ENCODE measurements at regions not wholly inside any gene's neighbourhood (a gene's known extent, or its start where the extent isn't known, plus 50 kb on each side); places are given as distances from the start of the nearest gene placed in this dataset.

DNA sequence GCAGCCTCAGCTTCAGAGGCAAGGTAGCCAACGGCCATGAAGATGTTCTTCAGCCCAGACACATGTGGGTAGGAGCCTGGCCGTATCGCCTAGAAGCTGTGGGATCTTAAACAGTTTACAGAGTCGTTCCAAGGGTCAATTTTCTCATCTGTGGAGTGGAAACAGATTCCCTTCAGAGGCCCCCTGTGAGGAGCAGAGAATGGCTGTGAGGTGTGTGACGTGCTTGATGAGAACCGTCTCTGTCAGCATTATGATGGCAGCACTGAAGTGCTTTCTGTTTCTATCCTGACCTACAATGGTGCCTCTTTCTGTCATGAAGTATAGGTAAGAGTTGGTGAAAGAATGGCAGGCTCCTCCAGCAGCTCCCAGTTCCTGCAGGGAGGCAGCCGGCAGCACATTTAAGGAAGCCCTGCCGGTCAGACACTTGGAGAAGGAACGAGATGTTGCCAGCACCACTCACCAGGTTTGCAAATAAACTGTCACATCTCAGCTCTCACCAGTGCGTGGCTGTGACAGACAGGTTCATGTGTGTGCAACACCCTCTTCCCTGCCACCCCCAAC, 277.3 kb downstream of the FOXO1 start:
- no peak for TF ChIP-seq POLR2A (IDR thresholded peaks at IDR 0.05)
- TF ChIP-seq, protein P1, sequence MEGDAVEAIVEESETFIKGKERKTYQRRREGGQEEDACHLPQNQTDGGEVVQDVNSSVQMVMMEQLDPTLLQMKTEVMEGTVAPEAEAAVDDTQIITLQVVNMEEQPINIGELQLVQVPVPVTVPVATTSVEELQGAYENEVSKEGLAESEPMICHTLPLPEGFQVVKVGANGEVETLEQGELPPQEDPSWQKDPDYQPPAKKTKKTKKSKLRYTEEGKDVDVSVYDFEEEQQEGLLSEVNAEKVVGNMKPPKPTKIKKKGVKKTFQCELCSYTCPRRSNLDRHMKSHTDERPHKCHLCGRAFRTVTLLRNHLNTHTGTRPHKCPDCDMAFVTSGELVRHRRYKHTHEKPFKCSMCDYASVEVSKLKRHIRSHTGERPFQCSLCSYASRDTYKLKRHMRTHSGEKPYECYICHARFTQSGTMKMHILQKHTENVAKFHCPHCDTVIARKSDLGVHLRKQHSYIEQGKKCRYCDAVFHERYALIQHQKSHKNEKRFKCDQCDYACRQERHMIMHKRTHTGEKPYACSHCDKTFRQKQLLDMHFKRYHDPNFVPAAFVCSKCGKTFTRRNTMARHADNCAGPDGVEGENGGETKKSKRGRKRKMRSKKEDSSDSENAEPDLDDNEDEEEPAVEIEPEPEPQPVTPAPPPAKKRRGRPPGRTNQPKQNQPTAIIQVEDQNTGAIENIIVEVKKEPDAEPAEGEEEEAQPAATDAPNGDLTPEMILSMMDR (IDR thresholded peaks at IDR 0.05), result no peak
